ENCODE measurements at regions not wholly inside any gene's neighbourhood (a gene's known extent, or its start where the extent isn't known, plus 50 kb on each side); places are given as distances from the start of the nearest gene placed in this dataset.

DNA sequence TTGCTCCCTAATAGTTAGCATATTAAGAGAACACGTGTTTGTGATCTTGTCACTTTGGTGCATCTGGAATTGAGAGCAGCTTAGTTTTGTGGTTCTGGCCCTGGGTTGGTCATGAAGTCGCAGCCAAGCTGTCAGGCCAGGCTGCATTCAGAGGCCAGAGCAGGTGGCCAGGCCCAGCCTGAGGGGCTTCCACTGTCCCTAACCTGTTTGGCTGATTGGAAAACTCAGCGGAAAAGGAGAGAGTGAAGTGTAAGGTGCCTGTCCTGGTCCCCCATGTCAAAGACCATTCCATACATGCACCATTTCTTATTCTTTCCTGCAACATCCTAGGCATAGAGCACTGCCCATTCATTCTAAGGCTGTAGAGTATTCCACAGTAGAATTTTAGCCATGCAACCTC is 111.5 kb upstream of the IGLL5 start:
- CTCF ChIA-PET: interaction anchor here (1.1 to 7.5 kb wide), 5 partner anchors 11 to 180 kb away, joined by 3 to 62 read pairs (median 5); no protein-coding TSS in a partner anchor
- TF ChIP-seq, protein P1, sequence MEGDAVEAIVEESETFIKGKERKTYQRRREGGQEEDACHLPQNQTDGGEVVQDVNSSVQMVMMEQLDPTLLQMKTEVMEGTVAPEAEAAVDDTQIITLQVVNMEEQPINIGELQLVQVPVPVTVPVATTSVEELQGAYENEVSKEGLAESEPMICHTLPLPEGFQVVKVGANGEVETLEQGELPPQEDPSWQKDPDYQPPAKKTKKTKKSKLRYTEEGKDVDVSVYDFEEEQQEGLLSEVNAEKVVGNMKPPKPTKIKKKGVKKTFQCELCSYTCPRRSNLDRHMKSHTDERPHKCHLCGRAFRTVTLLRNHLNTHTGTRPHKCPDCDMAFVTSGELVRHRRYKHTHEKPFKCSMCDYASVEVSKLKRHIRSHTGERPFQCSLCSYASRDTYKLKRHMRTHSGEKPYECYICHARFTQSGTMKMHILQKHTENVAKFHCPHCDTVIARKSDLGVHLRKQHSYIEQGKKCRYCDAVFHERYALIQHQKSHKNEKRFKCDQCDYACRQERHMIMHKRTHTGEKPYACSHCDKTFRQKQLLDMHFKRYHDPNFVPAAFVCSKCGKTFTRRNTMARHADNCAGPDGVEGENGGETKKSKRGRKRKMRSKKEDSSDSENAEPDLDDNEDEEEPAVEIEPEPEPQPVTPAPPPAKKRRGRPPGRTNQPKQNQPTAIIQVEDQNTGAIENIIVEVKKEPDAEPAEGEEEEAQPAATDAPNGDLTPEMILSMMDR (IDR thresholded peaks at IDR 0.05; ENCODE audit: control extremely low read depth, extremely low read depth, low read depth, missing control alignments): no peak
- POLR2A ChIA-PET: no interaction called here
- DNase-seq (ENCODE audit: extremely low spot score): no peak

GRCh38 chr22:22779213-22779612 is 108.4 kb upstream of the IGLL5 start:
- CTCF ChIA-PET: interaction anchor here (1.2 to 3.3 kb wide), 2 partner anchors 9 kb away, joined by 5 to 15 read pairs; no protein-coding TSS in a partner anchor
- DNase-seq (ENCODE audit: extremely low spot score): no peak
- POLR2A ChIA-PET: no interaction called here
- TF ChIP-seq, protein P1 (IDR thresholded peaks at IDR 0.05; ENCODE audit: control extremely low read depth, extremely low read depth, low read depth, missing control alignments): no peak

- TF ChIP-seq, protein P1 (IDR thresholded peaks at IDR 0.05; ENCODE audit: control extremely low read depth, extremely low read depth, low read depth, missing control alignments): no peak
- CTCF ChIA-PET: interaction anchor here (0.9 to 7.9 kb wide), 6 partner anchors 15 to 172 kb away, joined by 3 to 107 read pairs (median 4); no protein-coding TSS in a partner anchor
- POLR2A ChIA-PET: no interaction called here
- DNase-seq (ENCODE audit: extremely low spot score): no peak
These were observed 104.0 kb upstream of the IGLL5 start for GRCh38 chr22:22783575-22783974.

GRCh38 chr22:22784249-22785039 is 103.2 kb upstream of the IGLL5 start:
- no peak for DNase-seq (ENCODE audit: extremely low spot score)
- TF ChIP-seq, protein P1 (IDR thresholded peaks at IDR 0.05; ENCODE audit: control extremely low read depth, extremely low read depth, low read depth, missing control alignments): no peak
- POLR2A ChIA-PET: no interaction called here
- CTCF ChIA-PET: interaction anchor here (0.7 to 7.9 kb wide), 7 partner anchors 14 to 171 kb away, joined by 3 to 107 read pairs (median 4); no protein-coding TSS in a partner anchor

DNA sequence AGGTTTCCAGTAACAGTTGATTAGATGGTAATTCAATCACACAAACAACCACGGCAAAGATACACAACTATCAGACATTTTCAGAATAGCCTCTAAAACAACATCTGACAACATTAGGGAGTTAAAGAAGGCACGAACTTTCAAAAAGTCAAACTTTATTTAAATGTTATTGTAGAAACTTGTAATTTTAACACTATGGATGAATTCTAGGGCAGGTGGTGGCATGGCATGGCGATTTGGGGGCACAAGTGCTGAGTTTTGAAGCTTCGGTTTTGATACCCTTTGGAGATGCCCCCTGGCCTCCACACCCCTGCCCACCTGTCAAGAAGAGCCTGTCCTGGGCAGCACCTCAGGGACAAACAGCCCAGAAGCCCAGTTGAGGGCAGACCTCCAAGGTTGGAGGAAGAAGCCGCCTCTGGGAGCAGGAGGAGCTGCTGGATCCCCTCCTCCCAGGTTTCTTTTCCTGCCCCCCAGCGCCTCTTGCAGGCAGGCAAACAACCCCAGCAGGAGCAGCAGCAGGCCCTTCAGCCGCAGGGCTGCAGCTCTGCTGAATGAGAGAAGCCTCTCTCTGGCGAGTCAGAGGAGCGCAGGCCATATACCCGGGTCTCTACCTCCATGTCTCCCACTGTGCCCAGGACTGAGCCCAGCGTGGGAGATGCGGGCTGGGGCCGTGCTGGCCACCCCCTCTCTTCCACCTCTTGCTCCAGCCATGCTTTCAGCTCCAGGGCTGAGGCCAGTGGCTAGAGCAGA is 102.1 kb upstream of the IGLL5 start:
- TF ChIP-seq, protein P1 (IDR thresholded peaks at IDR 0.05; ENCODE audit: control extremely low read depth, extremely low read depth, low read depth, missing control alignments): no peak
- CTCF ChIA-PET: interaction anchor here (0.5 to 7.9 kb wide), 8 partner anchors 9 to 170 kb away, joined by 3 to 107 read pairs (median 19); no protein-coding TSS in a partner anchor
- DNase-seq (ENCODE audit: extremely low spot score): no peak
- POLR2A ChIA-PET: no interaction called here

GRCh38 chr22:22786301-22787115 is 101.1 kb upstream of the IGLL5 start:
- ChIA-PET CTCF (interaction anchor here (0.6 to 7.9 kb wide), 20 partner anchors 10 to 354 kb away, joined by 3 to 107 read pairs (median 4); no protein-coding TSS in a partner anchor), POLR2A (no interaction called here)
- DNase-seq (ENCODE audit: extremely low spot score): no peak
- TF ChIP-seq, protein P1 (IDR thresholded peaks at IDR 0.05; ENCODE audit: control extremely low read depth, extremely low read depth, low read depth, missing control alignments): no peak

Measured in GM10248 (cell line).